CD4-positive, alpha-beta T cell (primary cell): ENCODE measurements at regions not wholly inside any gene's neighbourhood (a gene's known extent, or its start where the extent isn't known, plus 50 kb on each side); places are given as distances from the start of the nearest gene placed in this dataset.
A peak's percentile ranks its signal among the peaks of the same experiment; 100 is the strongest.

ENCODE experiments used
- ATAC-seq: fragments of 200-7000 bp; cut with Tn5 transposase; one replicate; pipeline ENCODE4 v1.10.0; 2022; ENCODE audit warnings: mild to moderate bottlenecking; ENCODE audit not compliant: poor library complexity
- CTCF ChIA-PET: fragments of 350-600 bp; sonication (Branson Sonifier 250); formaldehyde crosslinking; loops from one replicate; lab custom pipeline; 2021; ENCODE audit warnings: antibody characterized with exemption, inconsistent platforms; lab: Charles Lee
- POLR2A ChIA-PET: fragments of 350-600 bp; sonication (Branson Sonifier 250); formaldehyde crosslinking; loops from one replicate; lab custom pipeline; 2021; ENCODE audit warnings: antibody characterized with exemption, inconsistent platforms; lab: Charles Lee
- DNase-seq, 14 experiments: peaks; one replicate each; pipeline ENCODE4 v3.0.0-alpha.2; 2013 to 2020; ENCODE audit warnings: mixed read lengths in 2 of 14
- H3K27ac ChIP-seq, 2 donors: one replicate each; pipeline versions ENCODE4 v1.5.1 to v1.7.0; 2013; ENCODE audit warnings: low read length in 2 of 2, low read depth in 1 of 2, mild to moderate bottlenecking in 1 of 2
- H3K27me3 ChIP-seq, 2 experiments: 1 replicate in 1 of 2; 2 replicates in 1 of 2; pipeline versions ENCODE4 v1.6.1 to v1.7.0; 2013; ENCODE audit warnings: low read length in 2 of 2, control low read depth in 1 of 2, mild to moderate bottlenecking in 1 of 2, moderate library complexity in 1 of 2; ENCODE audit not compliant: insufficient read depth in 2 of 2, control insufficient read depth in 1 of 2
- H3K36me3 ChIP-seq: one replicate; pipeline ENCODE4 v1.6.1; 2013; ENCODE audit warnings: low read length, control low read depth; ENCODE audit not compliant: insufficient read depth
- H3K4me1 ChIP-seq: one replicate; pipeline ENCODE4 v1.6.1; 2013; ENCODE audit warnings: low read length, control low read depth; ENCODE audit not compliant: insufficient read depth
- H3K4me3 ChIP-seq: one replicate; pipeline ENCODE4 v1.5.1; 2013; ENCODE audit warnings: mild to moderate bottlenecking, low read length, moderate library complexity
- H3K9me3 ChIP-seq, 2 experiments: 1 replicate in 1 of 2; 2 replicates in 1 of 2; pipeline versions ENCODE4 v1.6.1 to v1.7.0; 2013; ENCODE audit warnings: low read length in 2 of 2, mild to moderate bottlenecking in 2 of 2, control low read depth in 1 of 2, moderate library complexity in 1 of 2; ENCODE audit not compliant: control insufficient read depth in 1 of 2, insufficient read depth in 1 of 2
- H3K27ac Mint-ChIP-seq: one replicate; pipeline ENCODE4 v1.8.0; 2020; ENCODE audit warnings: mixed read lengths
- H3K27me3 Mint-ChIP-seq: one replicate; pipeline ENCODE4 v1.8.0; 2021; ENCODE audit warnings: mixed read lengths
- H3K36me3 Mint-ChIP-seq: one replicate; pipeline ENCODE4 v1.8.0; 2021; ENCODE audit warnings: low read depth, mixed read lengths
- H3K4me1 Mint-ChIP-seq: one replicate; pipeline ENCODE4 v1.8.0; 2021; ENCODE audit warnings: low read depth, mixed read lengths
- H3K4me3 Mint-ChIP-seq: one replicate; pipeline ENCODE4 v1.8.0; 2020; ENCODE audit warnings: mild to moderate bottlenecking, mixed read lengths
- H3K9me3 Mint-ChIP-seq: one replicate; pipeline ENCODE4 v1.8.0; 2020; ENCODE audit warnings: mixed read lengths
- CTCF ChIP-seq: fragments of 200-600 bp; IDR thresholded peaks from one replicate; pipeline ENCODE4 v1.8.0; 2022; ENCODE audit warnings: antibody characterized with exemption, mild to moderate bottlenecking
- intact Hi-C, 2 experiments: fragments of 100-400 bp; cut with DNase I in 1 of 2; cut with micrococcal nuclease in 1 of 2; formaldehyde crosslinking; loops; one replicate each; pipeline versions ENCODE4 v1.15.1 to v1.9.0; 2023 to 2025; cut with DNase I, micrococcal nuclease

- H3K27ac ChIP-seq: no peak overlapping the region
- H3K27me3 ChIP-seq: peaks cover 5 to 18% of the 10 kb centered on the region in 2 experiments
- H3K9me3 ChIP-seq: peaks cover 0 to 14% of the 10 kb centered on the region in 2 experiments
- no peaks in the 10 kb centered on the region for H3K4me1 Mint-ChIP-seq
- H3K27ac Mint-ChIP-seq: no peak overlapping the region
- H3K9me3 Mint-ChIP-seq: peaks cover 1% of the 10 kb centered on the region
- intact Hi-C loops: loop anchor here in 1 of 2 experiments (2.0 kb wide), 1 partner anchor 48 kb away; no protein-coding TSS in a partner anchor
- ChIA-PET POLR2A (interaction anchor here (1.2 kb wide), 1 partner anchor 46 kb away, joined by 6 read pairs; no protein-coding TSS in a partner anchor), CTCF (interaction anchor here (1.8 kb wide), 1 partner anchor 13 kb away, joined by 7 read pairs; no protein-coding TSS in a partner anchor)
- H3K36me3 Mint-ChIP-seq: no peaks in the 10 kb centered on the region
- no peak overlapping the region for H3K4me3 Mint-ChIP-seq
- peaks cover 12% of the 10 kb centered on the region for H3K4me1 ChIP-seq
- H3K4me3 ChIP-seq: no peak overlapping the region
- DNase-seq (peak; percentile 63 to 89 (median 72)), ATAC-seq (peak; percentile 91)
- no peak for TF ChIP-seq CTCF
- H3K27me3 Mint-ChIP-seq: peaks cover 50% of the 10 kb centered on the region
- H3K36me3 ChIP-seq: no peaks in the 10 kb centered on the region
These were observed 105.0 kb upstream of the PRB2 start for GRCh38 chr12:11500188-11500860.

GRCh38 chr12:11500861-11501230, 105.5 kb upstream of the PRB2 start:
- ATAC-seq: no peak
- intact Hi-C loops: loop anchor here in 1 of 2 experiments (2.0 kb wide), 1 partner anchor 48 kb away; no protein-coding TSS in a partner anchor
- Histone ChIP-seq H3K4me3 (no peak overlapping the region), H3K36me3 (no peaks in the 10 kb centered on the region), H3K4me1 (peaks cover 12% of the 10 kb centered on the region), H3K27me3 (peaks cover 5 to 18% of the 10 kb centered on the region in 2 experiments), H3K9me3 (peaks cover 0 to 14% of the 10 kb centered on the region in 2 experiments), H3K27ac (no peak overlapping the region)
- Mint-ChIP-seq H3K36me3 (no peaks in the 10 kb centered on the region), H3K27me3 (peaks cover 46% of the 10 kb centered on the region), H3K4me1 (no peaks in the 10 kb centered on the region), H3K9me3 (peaks cover under 1% of the 10 kb centered on the region), H3K4me3 (no peak overlapping the region), H3K27ac (no peak overlapping the region)
- ChIA-PET POLR2A (interaction anchor here (1.2 kb wide), 1 partner anchor 45 kb away, joined by 6 read pairs; no protein-coding TSS in a partner anchor), CTCF (interaction anchor here (1.8 kb wide), 1 partner anchor 14 kb away, joined by 7 read pairs; no protein-coding TSS in a partner anchor)
- no peak for TF ChIP-seq CTCF
- DNase-seq: no peak

DNA sequence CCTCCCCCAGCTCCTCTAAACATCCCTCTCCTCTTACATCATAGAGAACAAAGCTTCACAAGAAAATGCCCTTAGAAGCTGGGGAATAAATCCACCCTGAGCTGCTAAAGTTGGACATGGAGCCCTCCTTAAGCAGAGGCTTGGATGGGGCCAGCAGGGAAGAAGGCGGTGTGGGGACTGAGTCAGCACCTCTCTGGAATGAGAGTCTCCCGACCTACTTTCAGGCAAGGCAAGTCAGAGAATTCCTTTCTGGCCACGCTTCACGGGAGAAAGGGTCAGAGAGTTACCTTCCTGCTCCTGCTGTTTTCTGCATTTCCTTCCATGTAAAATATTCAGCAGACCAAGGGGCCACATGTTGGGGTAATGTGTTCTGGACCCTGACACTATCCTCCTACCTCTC, 113.3 kb upstream of the PRB2 start:
- Histone ChIP-seq H3K4me3 (no peak overlapping the region), H3K27ac (no peak overlapping the region), H3K4me1 (no peaks in the 10 kb centered on the region), H3K9me3 (no peaks in the 10 kb centered on the region), H3K27me3 (no peaks in the 10 kb centered on the region), H3K36me3 (no peaks in the 10 kb centered on the region)
- no peak for DNase-seq
- H3K4me3 Mint-ChIP-seq: no peak overlapping the region
- peaks cover 10% of the 10 kb centered on the region for H3K4me1 Mint-ChIP-seq
- H3K9me3 Mint-ChIP-seq: no peaks in the 10 kb centered on the region
- ChIA-PET POLR2A (interaction anchor here (1.4 kb wide), 1 partner anchor 37 kb away, joined by 4 read pairs; no protein-coding TSS in a partner anchor), CTCF (no interaction called here)
- H3K27ac Mint-ChIP-seq: no peak overlapping the region
- TF ChIP-seq CTCF: no peak
- no peaks in the 10 kb centered on the region for H3K27me3 Mint-ChIP-seq
- H3K36me3 Mint-ChIP-seq: no peaks in the 10 kb centered on the region
- no peak for ATAC-seq
- intact Hi-C loops: no loop called here
